SK-N-DZ (cell line): ENCODE measurements at regions not wholly inside any gene's neighbourhood (a gene's known extent, or its start where the extent isn't known, plus 50 kb on each side); places are given as distances from the start of the nearest gene placed in this dataset.
"Not testable (repeated sequence)": the region's sequence is repeated elsewhere in the genome, so short reads cannot be mapped to it uniquely, and the experiment has no call there.

Source experiments
- DNase-seq: peaks from one replicate; pipeline ENCODE4 v3.0.0-alpha.2; 2015; ENCODE audit warnings: low spot score

GRCh38 chr15:20289538-20290103 is 252.0 kb downstream of the GOLGA6L6 start:
- not testable (repeated sequence) for DNase-seq

- DNase-seq = not testable (repeated sequence)
These were observed 252.6 kb downstream of the GOLGA6L6 start for GRCh38 chr15:20288800-20289537.

GRCh38 chr15:20286559-20286958 is 255.0 kb downstream of the GOLGA6L6 start:
- not testable (repeated sequence) for DNase-seq

GRCh38 chr15:20285696-20286300 is 255.8 kb downstream of the GOLGA6L6 start:
- DNase-seq = not testable (repeated sequence)

GRCh38 chr15:20284891-20285535 is 256.6 kb downstream of the GOLGA6L6 start:
- DNase-seq = not testable (repeated sequence)

- DNase-seq = not testable (repeated sequence)
These were observed 257.9 kb downstream of the GOLGA6L6 start for GRCh38 chr15:20283651-20284050.

- DNase-seq = not testable (repeated sequence)
These were observed 259.1 kb downstream of the GOLGA6L6 start for GRCh38 chr15:20282491-20282943.

GRCh38 chr15:20281567-20282275 is 259.9 kb downstream of the GOLGA6L6 start:
- DNase-seq = not testable (repeated sequence)

- DNase-seq = no peak
These were observed 260.6 kb downstream of the GOLGA6L6 start for GRCh38 chr15:20280933-20281463.

GRCh38 chr15:20280141-20280932 is 261.3 kb downstream of the GOLGA6L6 start:
- not testable (repeated sequence) for DNase-seq

GRCh38 chr15:20279056-20279455 is 262.5 kb downstream of the GOLGA6L6 start:
- DNase-seq = not testable (repeated sequence)

- DNase-seq = not testable (repeated sequence)
These were observed 263.2 kb downstream of the GOLGA6L6 start for GRCh38 chr15:20278376-20278775.

GRCh38 chr15:20277451-20277850 is 264.1 kb downstream of the GOLGA6L6 start:
- DNase-seq = not testable (repeated sequence)

GRCh38 chr15:20276312-20277114 is 265.1 kb downstream of the GOLGA6L6 start:
- DNase-seq = not testable (repeated sequence)

- not testable (repeated sequence) for DNase-seq
These were observed 266.1 kb downstream of the GOLGA6L6 start for GRCh38 chr15:20275373-20275967.

- DNase-seq = no peak
These were observed 269.0 kb downstream of the GOLGA6L6 start for GRCh38 chr15:20272422-20273184.

- DNase-seq = no peak
These were observed 270.0 kb downstream of the GOLGA6L6 start for GRCh38 chr15:20271647-20272046.

GRCh38 chr15:20269956-20270355 is 271.6 kb downstream of the GOLGA6L6 start:
- not testable (repeated sequence) for DNase-seq
